Astrocyte (in vitro differentiated cells and primary cell): ENCODE measurements at regions not wholly inside any gene's neighbourhood (a gene's known extent, or its start where the extent isn't known, plus 50 kb on each side); places are given as distances from the start of the nearest gene placed in this dataset.

Source experiments
- CTCF ChIP-seq: IDR thresholded peaks from 2 replicates; pipeline ENCODE4 v1.5.1; 2011; ENCODE audit warnings: low read depth, mild to moderate bottlenecking, inconsistent platforms, low read length, moderate library complexity; ENCODE audit not compliant: insufficient read depth
- EZH2 ChIP-seq: IDR thresholded peaks from 2 replicates; pipeline ENCODE4 v1.6.1; 2012; ENCODE audit warnings: mild to moderate bottlenecking, low read length, inconsistent platforms; ENCODE audit not compliant: insufficient read depth

- no peak for TF ChIP-seq CTCF
- TF ChIP-seq EZH2 = no peak
These were observed 1566.5 kb upstream of the SLC10A2 start for GRCh38 chr13:104632736-104633135.
